ENCODE measurements at regions not wholly inside any gene's neighbourhood (a gene's known extent, or its start where the extent isn't known, plus 50 kb on each side); places are given as distances from the start of the nearest gene placed in this dataset.

GRCh38 chr10:3455385-3456334, 283.1 kb upstream of the PITRM1 start:
- TF ChIP-seq CTCF (IDR thresholded peaks at IDR 0.05; ENCODE audit: low read length) (no peak), EZH2 (IDR thresholded peaks at IDR 0.05; ENCODE audit: borderline replicate concordance, low read length) (no peak)
